ENCODE measurements at regions not wholly inside any gene's neighbourhood (a gene's known extent, or its start where the extent isn't known, plus 50 kb on each side); places are given as distances from the start of the nearest gene placed in this dataset.

- Histone ChIP-seq H2AFZ (ENCODE audit: low read depth, low read length) (no peak overlapping the region), H3K4me2 (ENCODE audit: insufficient read depth, low read length) (no peak overlapping the region), H3K27me3 (ENCODE audit: control insufficient read depth in 2 of 2, insufficient read depth in 2 of 2, low read length in 2 of 2) (no peaks in the 10 kb centered on the region), H3K9ac (ENCODE audit: insufficient read depth in 1 of 2, low read depth in 2 of 2, low read length in 2 of 2) (no peak overlapping the region), H3K9me3 (replicated peaks; ENCODE audit: control insufficient read depth, insufficient read depth, low read depth, low read length) (no peaks in the 10 kb centered on the region), H3K36me3 (ENCODE audit: control insufficient read depth, insufficient read depth, low read length) (no peaks in the 10 kb centered on the region), H3K9me1 (ENCODE audit: control insufficient read depth, insufficient read depth, low read length) (no peaks in the 10 kb centered on the region), H4K20me1 (replicated peaks; ENCODE audit: control insufficient read depth, insufficient read depth, low read length) (no peaks in the 10 kb centered on the region), H3K27ac (ENCODE audit: extremely low read depth, low read depth, low read length) (no peak overlapping the region), H3K4me3 (no peak overlapping the region), H3K4me1 (replicated peaks in 1 of 2; ENCODE audit: control insufficient read depth in 2 of 2, insufficient read depth in 2 of 2, low read length in 2 of 2) (no peaks in the 10 kb centered on the region), H3K79me2 (ENCODE audit: control insufficient read depth, insufficient read depth, low read length) (no peaks in the 10 kb centered on the region)
- intact Hi-C loops (cut with micrococcal nuclease) = no loop called here
- TF ChIP-seq ZNF41 (CRISPR knock-in tag; conservative IDR thresholded peaks at IDR 0.05) (no peak), POLR2B (IDR thresholded peaks at IDR 0.05; ENCODE audit: low read depth, partially characterized antibody) (no peak), HBP1 (CRISPR knock-in tag; IDR thresholded peaks at IDR 0.05) (no peak), SMARCB1 (IDR thresholded peaks at IDR 0.05; ENCODE audit: insufficient read length, low read depth) (no peak), PCBP1 (IDR thresholded peaks at IDR 0.05; ENCODE audit: low read depth, low read length, poor library complexity, severe bottlenecking) (no peak)
- in situ Hi-C loops (cut with MboI) = no loop called here
- ATAC-seq (no peak), FAIRE-seq (no peak), DNase-seq (ENCODE audit: extremely low read depth in 1 of 4, low spot score in 3 of 4) (no peak)
- BruUV-seq (replicated peaks) = no TSS peak
- POLR2A ChIA-PET = no interaction called here
- CTCF ChIA-PET (ENCODE audit: low intra/inter-chr PET ratio) = no interaction called here
- 0% methylated on average over 3 of the region's 4 CpGs for WGBS (ENCODE audit: insufficient coverage, low coverage, missing lambda C conversion rate)
Measured at GRCh38 chrX:5640071-5640470, 588.6 kb downstream of the NLGN4X start.

DNA sequence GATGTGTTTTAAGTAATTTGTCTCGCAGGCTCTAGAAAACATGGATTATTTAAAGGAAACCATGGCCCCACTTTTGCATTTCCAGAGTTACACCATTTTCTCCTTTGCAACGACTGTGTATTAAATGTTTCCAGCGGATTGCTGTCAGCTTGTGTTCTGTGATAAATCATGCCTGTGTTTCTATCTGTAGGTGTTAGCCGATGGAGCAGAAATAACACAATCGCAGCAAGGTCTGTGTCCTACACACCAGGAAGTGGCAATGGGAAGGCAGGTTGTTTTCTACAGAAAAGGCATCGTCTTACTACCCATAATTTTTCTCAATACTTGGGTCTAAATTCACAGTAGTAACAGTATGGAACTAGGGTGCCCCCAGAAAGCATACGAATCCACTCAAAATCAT, 590.1 kb downstream of the NLGN4X start:
- DNase-seq (ENCODE audit: extremely low read depth in 1 of 4, low spot score in 3 of 4) = no peak
- WGBS (ENCODE audit: insufficient coverage, low coverage, missing lambda C conversion rate) = 0% methylated on average over 6 of the region's 7 CpGs
- TF ChIP-seq, protein P1, sequence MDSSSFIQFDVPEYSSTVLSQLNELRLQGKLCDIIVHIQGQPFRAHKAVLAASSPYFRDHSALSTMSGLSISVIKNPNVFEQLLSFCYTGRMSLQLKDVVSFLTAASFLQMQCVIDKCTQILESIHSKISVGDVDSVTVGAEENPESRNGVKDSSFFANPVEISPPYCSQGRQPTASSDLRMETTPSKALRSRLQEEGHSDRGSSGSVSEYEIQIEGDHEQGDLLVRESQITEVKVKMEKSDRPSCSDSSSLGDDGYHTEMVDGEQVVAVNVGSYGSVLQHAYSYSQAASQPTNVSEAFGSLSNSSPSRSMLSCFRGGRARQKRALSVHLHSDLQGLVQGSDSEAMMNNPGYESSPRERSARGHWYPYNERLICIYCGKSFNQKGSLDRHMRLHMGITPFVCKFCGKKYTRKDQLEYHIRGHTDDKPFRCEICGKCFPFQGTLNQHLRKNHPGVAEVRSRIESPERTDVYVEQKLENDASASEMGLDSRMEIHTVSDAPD (CRISPR knock-in tag; IDR thresholded peaks at IDR 0.05) = no peak
- no peak for TF ChIP-seq CBFA2T3 (IDR thresholded peaks at IDR 0.05)
- no peak for TF ChIP-seq HINFP (tag; conservative IDR thresholded peaks at IDR 0.05; ENCODE audit: low read depth)
- TF ChIP-seq ETV5 (CRISPR knock-in tag; IDR thresholded peaks at IDR 0.05; ENCODE audit: low read depth) = no peak
- TF ChIP-seq ZNF384 (IDR thresholded peaks at IDR 0.05; ENCODE audit: low read depth, low read length) = no peak

More for the DNA sequence above, 590.1 kb downstream of the NLGN4X start:
- ChIA-PET CTCF (ENCODE audit: low intra/inter-chr PET ratio) (no interaction called here), POLR2A (no interaction called here)
- Histone ChIP-seq H3K4me3 (no peak overlapping the region), H4K20me1 (replicated peaks; ENCODE audit: control insufficient read depth, insufficient read depth, low read length) (no peaks in the 10 kb centered on the region), H3K9me3 (replicated peaks; ENCODE audit: control insufficient read depth, insufficient read depth, low read depth, low read length) (no peaks in the 10 kb centered on the region), H3K4me1 (replicated peaks in 1 of 2; ENCODE audit: control insufficient read depth in 2 of 2, insufficient read depth in 2 of 2, low read length in 2 of 2) (no peaks in the 10 kb centered on the region), H3K36me3 (ENCODE audit: control insufficient read depth, insufficient read depth, low read length) (no peaks in the 10 kb centered on the region), H3K27me3 (ENCODE audit: control insufficient read depth in 2 of 2, insufficient read depth in 2 of 2, low read length in 2 of 2) (no peaks in the 10 kb centered on the region), H3K27ac (ENCODE audit: extremely low read depth, low read depth, low read length) (no peak overlapping the region), H3K9me1 (ENCODE audit: control insufficient read depth, insufficient read depth, low read length) (no peaks in the 10 kb centered on the region), H3K79me2 (ENCODE audit: control insufficient read depth, insufficient read depth, low read length) (no peaks in the 10 kb centered on the region), H2AFZ (ENCODE audit: low read depth, low read length) (no peak overlapping the region), H3K4me2 (ENCODE audit: insufficient read depth, low read length) (no peak overlapping the region), H3K9ac (ENCODE audit: insufficient read depth in 1 of 2, low read depth in 2 of 2, low read length in 2 of 2) (no peak overlapping the region)
- intact Hi-C loops (cut with micrococcal nuclease) (no loop called here), in situ Hi-C loops (cut with MboI) (no loop called here)
- no TSS peak for BruUV-seq (replicated peaks)
- no peak for ATAC-seq
- no peak for FAIRE-seq
